K562 (cell line): ENCODE measurements at regions not wholly inside any gene's neighbourhood (a gene's known extent, or its start where the extent isn't known, plus 50 kb on each side); places are given as distances from the start of the nearest gene placed in this dataset.

ENCODE experiments used
- ATAC-seq: fragments of 200-7000 bp; cut with Tn5 transposase; 3 replicates; pipeline ENCODE4 v1.9.1; 2020; ENCODE audit warnings: moderate library complexity
- BruUV-seq: library from RNA; stranded (reverse); fragments of 400-500 nt; replicated peaks from 2 replicates; lab custom pipeline; 2021; lab: Mats Ljungman, UMichigan
- CTCF ChIA-PET: fragments of 300-600 bp; formaldehyde crosslinking; extraction: SDS; loops from one replicate; lab custom pipeline; 2021; ENCODE audit warnings: low intra/inter-chr PET ratio; lab: Yijun Ruan, JAX
- POLR2A ChIA-PET: fragments of 300-600, 350-650 bp; sonication (Branson Sonifier 250); formaldehyde crosslinking; extraction: SDS; loops from one replicate; lab custom pipeline; 2021; ENCODE audit warnings: antibody characterized with exemption, inconsistent platforms; lab: Yijun Ruan, JAX
- DNase-seq, 4 experiments: peaks; one replicate each; pipeline versions ENCODE4 v3.0.0 to v3.0.0-alpha.2; 2011 to 2018; ENCODE audit warnings: low spot score in 3 of 4, mixed read lengths in 3 of 4; ENCODE audit errors: extremely low read depth in 1 of 4
- FAIRE-seq: peaks from 2 replicates; lab custom pipeline; 2011; peaks lifted over from hg19 to GRCh38; lab: Jason Lieb, UNC
- H2AFZ ChIP-seq: 2 replicates; pipeline ENCODE4 v1.6.0; 2011; ENCODE audit warnings: low read depth, low read length, control low read depth, inconsistent platforms
- H3K27ac ChIP-seq: fragments of 200-600 bp; 3 replicates; pipeline ENCODE4 v1.8.0; 2011; ENCODE audit warnings: low read depth, mild to moderate bottlenecking, control low read depth, inconsistent platforms, low read length, moderate library complexity, mixed read lengths; ENCODE audit errors: extremely low read depth
- H3K27me3 ChIP-seq, 2 experiments: fragments of 300-600 bp in 1 of 2; 2 replicates in 1 of 2; 3 replicates in 1 of 2; pipeline versions ENCODE4 v1.6.0 to v1.8.0; 2011; ENCODE audit warnings: inconsistent platforms in 2 of 2, low read length in 2 of 2, mild to moderate bottlenecking in 1 of 2, mixed read lengths in 1 of 2, moderate library complexity in 1 of 2; ENCODE audit not compliant: control insufficient read depth in 2 of 2, insufficient read depth in 2 of 2
- H3K36me3 ChIP-seq: fragments of 300-600 bp; 3 replicates; pipeline ENCODE4 v1.8.0; 2011; ENCODE audit warnings: mild to moderate bottlenecking, low read length, inconsistent platforms; ENCODE audit not compliant: control insufficient read depth, insufficient read depth
- H3K4me1 ChIP-seq, 2 experiments: fragments of 200-600 bp in 1 of 2; replicated peaks in 1 of 2; 2 replicates in 1 of 2; 3 replicates in 1 of 2; pipeline versions ENCODE4 v1.5.1 to v1.8.0; 2011; ENCODE audit warnings: inconsistent platforms in 2 of 2, low read length in 2 of 2, mild to moderate bottlenecking in 1 of 2, mixed read lengths in 1 of 2, moderate library complexity in 1 of 2; ENCODE audit not compliant: control insufficient read depth in 2 of 2, insufficient read depth in 2 of 2
- H3K4me2 ChIP-seq: 2 replicates; pipeline ENCODE4 v1.6.1; 2011; ENCODE audit warnings: low read length, control low read depth, inconsistent platforms, mixed read lengths; ENCODE audit not compliant: insufficient read depth
- H3K4me3 ChIP-seq: fragments of 200-600 bp; sonication (generic), shearing (Covaris generic); 2 replicates; pipeline ENCODE4 v1.5.1; 2016; ENCODE audit warnings: control low read depth, inconsistent platforms
- H3K79me2 ChIP-seq: fragments of 200-600 bp; 3 replicates; pipeline ENCODE4 v1.8.0; 2011; ENCODE audit warnings: low read length, inconsistent platforms; ENCODE audit not compliant: control insufficient read depth, insufficient read depth
- H3K9ac ChIP-seq, 2 experiments: 2 replicates each; pipeline versions ENCODE4 v1.6.0 to v1.6.1; 2011; ENCODE audit warnings: low read depth in 2 of 2, low read length in 2 of 2, control low read depth in 1 of 2, inconsistent platforms in 1 of 2, mild to moderate bottlenecking in 1 of 2, mixed read lengths in 1 of 2; ENCODE audit not compliant: insufficient read depth in 1 of 2
- H3K9me1 ChIP-seq: one replicate; pipeline ENCODE4 v1.6.0; 2011; ENCODE audit warnings: inconsistent platforms, mild to moderate bottlenecking, low read length, moderate library complexity; ENCODE audit not compliant: control insufficient read depth, insufficient read depth
- H3K9me3 ChIP-seq: replicated peaks from 2 replicates; pipeline ENCODE4 v1.5.1; 2011; ENCODE audit warnings: low read depth, low read length, inconsistent platforms; ENCODE audit not compliant: control insufficient read depth, insufficient read depth
- H4K20me1 ChIP-seq: replicated peaks from 2 replicates; pipeline ENCODE4 v1.6.1; 2011; ENCODE audit warnings: low read length, inconsistent platforms, mixed read lengths; ENCODE audit not compliant: control insufficient read depth, insufficient read depth
- COPS2 ChIP-seq: fragments of 450-650 bp; conservative IDR thresholded peaks from 2 replicates; pipeline ENCODE4 v1.6.1; 2016; ENCODE audit warnings: mild to moderate bottlenecking, moderate library complexity
- CSDE1 ChIP-seq, 2 experiments: fragments of 450-650 bp; IDR thresholded peaks; 2 replicates each; pipeline ENCODE4 v1.6.1; 2016; ENCODE audit warnings: mild to moderate bottlenecking in 1 of 2
- CXXC5 ChIP-seq: fragments of 250-450 bp; sonication (Bioruptor Pico); IDR thresholded peaks from 2 replicates; pipeline ENCODE4 v1.8.0; 2022; ENCODE audit warnings: inconsistent platforms, mild to moderate bottlenecking, moderate library complexity
- DDX20 ChIP-seq: fragments of 450-650 bp; IDR thresholded peaks from 2 replicates; pipeline ENCODE4 v1.6.1; 2016; ENCODE audit warnings: missing genetic modification characterization, low read depth, mild to moderate bottlenecking, missing compliant biosample characterization, moderate library complexity
- EP300 ChIP-seq: IDR thresholded peaks from 2 replicates; pipeline ENCODE4 v1.6.1; 2012; ENCODE audit warnings: low read length, improper control_type of control experiment
- SMAD2 ChIP-seq: fragments of 150-350 bp; IDR thresholded peaks from 2 replicates; pipeline ENCODE4 v1.6.1; 2014; ENCODE audit warnings: low read depth, mild to moderate bottlenecking, low read length
- SRSF1 ChIP-seq: fragments of 200-400 bp; formaldehyde crosslinking; IDR thresholded peaks from 2 replicates; pipeline ENCODE4 v1.6.1; 2017; ENCODE audit warnings: mild to moderate bottlenecking, low read depth, low read length, moderate library complexity
- TRIM25 ChIP-seq: fragments of 450-650 bp; IDR thresholded peaks from 2 replicates; pipeline ENCODE4 v1.7.0; 2016; ENCODE audit warnings: borderline replicate concordance
- ZC3H11A ChIP-seq: IDR thresholded peaks from 2 replicates; pipeline ENCODE4 v1.6.1; 2012; ENCODE audit warnings: low read depth, low read length, improper control_type of control experiment
- ZNF699 ChIP-seq: fragments of 250-450 bp; sonication (Bioruptor Pico); IDR thresholded peaks from 2 replicates; pipeline ENCODE4 v1.8.0; 2021; ENCODE audit warnings: mild to moderate bottlenecking, moderate library complexity; ENCODE audit not compliant: insufficient replicate concordance
- WGBS: fragments of 100-300 bp; shearing (Covaris generic); methylation state at CpG from one replicate; pipeline ENCODE4 v1.1.6; 2016; ENCODE audit warnings: low coverage, mixed read lengths; ENCODE audit not compliant: insufficient coverage; ENCODE audit errors: missing lambda C conversion rate; 5-methylcytosine and 5-hydroxymethylcytosine counted together
- in situ Hi-C: fragments of 300-500 bp; cut with MboI; formaldehyde crosslinking; loops from 4 replicates; pipeline ENCODE4 v1.15.0; 2018; ENCODE audit warnings: inconsistent platforms, mixed read lengths
- intact Hi-C: fragments of 100-400 bp; cut with micrococcal nuclease; formaldehyde crosslinking; loops from 2 replicates; pipeline ENCODE4 v1.14.2; 2022
- TF ChIP-seq, protein P1 (sequence below): fragments of 250-450 bp; sonication (Bioruptor Pico); IDR thresholded peaks from 2 replicates; pipeline ENCODE4 v1.5.0; 2021; ENCODE audit warnings: mild to moderate bottlenecking, borderline replicate concordance
- TF ChIP-seq, protein P2 (sequence below): sonication (generic); formaldehyde crosslinking; IDR thresholded peaks from 2 replicates; pipeline ENCODE4 v1.8.1; 2023; ENCODE audit warnings: mild to moderate bottlenecking, missing genetic modification reagents

DNA sequence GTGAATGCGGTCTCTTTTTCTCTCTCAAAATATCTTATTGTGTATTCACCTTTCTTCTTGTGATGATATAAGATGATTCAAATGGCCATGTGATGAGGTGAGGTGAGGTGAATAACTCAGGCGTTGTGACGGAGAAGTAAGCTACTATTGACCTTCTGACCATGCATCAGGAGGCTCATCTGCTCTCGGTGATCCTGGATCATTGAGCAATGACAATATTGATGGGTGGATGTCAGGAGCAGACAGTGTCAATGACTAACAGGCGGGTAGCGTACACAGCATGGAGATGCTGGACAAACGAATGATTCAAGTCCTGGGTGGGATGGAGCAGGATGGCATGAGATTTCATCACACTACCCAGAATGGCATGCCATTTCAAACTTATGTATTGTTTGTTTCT is 119.6 kb downstream of the PXDC1 start:
- ChIA-PET CTCF (no interaction called here), POLR2A (interaction anchor here (1.5 to 1.7 kb wide), 2 partner anchors 14 to 19 kb away, joined by 4 to 6 read pairs; no protein-coding TSS in a partner anchor)
- BruUV-seq, result no TSS peak
- H3K4me1 ChIP-seq, result peaks cover 4% of the 10 kb centered on the region in 2 experiments; a peak in 3 of 5 replicates
- no peak overlapping the region for H3K9ac ChIP-seq
- H3K9me3 ChIP-seq, result no peaks in the 10 kb centered on the region
- no peak overlapping the region for H3K4me2 ChIP-seq
- H3K27me3 ChIP-seq, result peaks cover 35 to 38% of the 10 kb centered on the region in 2 experiments
- intact Hi-C loops, result no loop called here
- FAIRE-seq (no peak), ATAC-seq (no peak), DNase-seq (no peak)
- H2AFZ ChIP-seq, result no peak overlapping the region
- in situ Hi-C loops, result no loop called here
- H3K79me2 ChIP-seq, result no peaks in the 10 kb centered on the region
- peaks cover 2% of the 10 kb centered on the region for H3K9me1 ChIP-seq
- H3K36me3 ChIP-seq, result no peaks in the 10 kb centered on the region
- no peak overlapping the region for H3K27ac ChIP-seq
- WGBS, result 12% methylated on average over 7 of the region's 7 CpGs
- no peak overlapping the region for H3K4me3 ChIP-seq
- peaks cover 6% of the 10 kb centered on the region for H4K20me1 ChIP-seq
- TF ChIP-seq COPS2 (no peak), EP300 (no peak), SRSF1 (no peak), ZC3H11A (no peak), DDX20 (tag) (no peak), CXXC5 (no peak), CSDE1 (IDR thresholded peaks at IDR 0.05) (no peak), TRIM25 (no peak), ZNF699 (CRISPR knock-in tag) (no peak), SMAD2 (no peak)
- TF ChIP-seq, protein P1, sequence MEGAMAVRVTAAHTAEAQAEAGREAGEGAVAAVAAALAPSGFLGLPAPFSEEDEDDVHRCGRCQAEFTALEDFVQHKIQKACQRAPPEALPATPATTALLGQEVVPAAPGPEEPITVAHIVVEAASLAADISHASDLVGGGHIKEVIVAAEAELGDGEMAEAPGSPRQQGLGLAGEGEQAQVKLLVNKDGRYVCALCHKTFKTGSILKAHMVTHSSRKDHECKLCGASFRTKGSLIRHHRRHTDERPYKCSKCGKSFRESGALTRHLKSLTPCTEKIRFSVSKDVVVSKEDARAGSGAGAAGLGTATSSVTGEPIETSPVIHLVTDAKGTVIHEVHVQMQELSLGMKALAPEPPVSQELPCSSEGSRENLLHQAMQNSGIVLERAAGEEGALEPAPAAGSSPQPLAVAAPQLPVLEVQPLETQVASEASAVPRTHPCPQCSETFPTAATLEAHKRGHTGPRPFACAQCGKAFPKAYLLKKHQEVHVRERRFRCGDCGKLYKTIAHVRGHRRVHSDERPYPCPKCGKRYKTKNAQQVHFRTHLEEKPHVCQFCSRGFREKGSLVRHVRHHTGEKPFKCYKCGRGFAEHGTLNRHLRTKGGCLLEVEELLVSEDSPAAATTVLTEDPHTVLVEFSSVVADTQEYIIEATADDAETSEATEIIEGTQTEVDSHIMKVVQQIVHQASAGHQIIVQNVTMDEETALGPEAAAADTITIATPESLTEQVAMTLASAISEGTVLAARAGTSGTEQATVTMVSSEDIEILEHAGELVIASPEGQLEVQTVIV (CRISPR knock-in tag), result no peak
- TF ChIP-seq, protein P2, sequence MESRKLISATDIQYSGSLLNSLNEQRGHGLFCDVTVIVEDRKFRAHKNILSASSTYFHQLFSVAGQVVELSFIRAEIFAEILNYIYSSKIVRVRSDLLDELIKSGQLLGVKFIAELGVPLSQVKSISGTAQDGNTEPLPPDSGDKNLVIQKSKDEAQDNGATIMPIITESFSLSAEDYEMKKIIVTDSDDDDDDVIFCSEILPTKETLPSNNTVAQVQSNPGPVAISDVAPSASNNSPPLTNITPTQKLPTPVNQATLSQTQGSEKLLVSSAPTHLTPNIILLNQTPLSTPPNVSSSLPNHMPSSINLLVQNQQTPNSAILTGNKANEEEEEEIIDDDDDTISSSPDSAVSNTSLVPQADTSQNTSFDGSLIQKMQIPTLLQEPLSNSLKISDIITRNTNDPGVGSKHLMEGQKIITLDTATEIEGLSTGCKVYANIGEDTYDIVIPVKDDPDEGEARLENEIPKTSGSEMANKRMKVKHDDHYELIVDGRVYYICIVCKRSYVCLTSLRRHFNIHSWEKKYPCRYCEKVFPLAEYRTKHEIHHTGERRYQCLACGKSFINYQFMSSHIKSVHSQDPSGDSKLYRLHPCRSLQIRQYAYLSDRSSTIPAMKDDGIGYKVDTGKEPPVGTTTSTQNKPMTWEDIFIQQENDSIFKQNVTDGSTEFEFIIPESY (CRISPR knock-in tag), result no peak
